ENCODE measurements at regions not wholly inside any gene's neighbourhood (a gene's known extent, or its start where the extent isn't known, plus 50 kb on each side); places are given as distances from the start of the nearest gene placed in this dataset.

DNA sequence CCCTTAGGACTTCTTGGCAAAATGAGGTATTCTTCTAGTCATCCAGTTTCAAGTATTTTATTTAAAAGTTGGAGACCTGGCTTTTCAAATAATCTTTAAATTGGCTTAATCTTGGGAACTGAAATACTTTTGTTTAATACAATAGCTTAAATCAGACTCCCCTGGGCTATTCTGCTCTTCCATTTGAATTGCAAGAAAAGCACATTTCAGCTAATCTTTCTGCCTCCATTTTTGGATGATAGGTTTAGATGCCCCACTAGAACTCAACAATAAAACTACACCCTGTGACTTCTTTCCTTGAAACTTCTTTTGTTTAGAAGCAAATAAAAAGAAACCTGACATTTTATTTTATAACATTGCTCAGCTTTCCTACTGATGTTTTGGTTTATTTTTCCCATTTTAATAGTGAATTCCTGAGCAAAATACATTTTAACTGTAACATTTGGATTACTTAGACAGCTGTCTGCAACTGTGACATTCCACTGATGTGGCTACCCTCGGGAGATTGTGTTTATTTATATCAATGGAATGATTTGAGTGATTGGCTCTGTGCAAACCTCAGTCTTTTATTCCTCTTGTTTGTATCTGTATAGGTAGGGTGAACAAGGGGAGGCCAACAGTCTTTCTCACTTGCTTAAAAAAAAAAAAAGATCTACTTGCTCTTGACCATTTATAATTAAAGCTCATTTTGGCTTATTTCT is 1045.8 kb upstream of the CNTN5 start:
- H3K9me2 ChIP-seq (replicated peaks; ENCODE audit: insufficient read depth, low read length), result no peaks in the 10 kb centered on the region
- no peaks in the 10 kb centered on the region for H3K27me3 ChIP-seq (ENCODE audit: low read length)
- H3K36me3 ChIP-seq (ENCODE audit: insufficient read depth, low read length), result no peaks in the 10 kb centered on the region
- no peaks in the 10 kb centered on the region for H3K4me1 ChIP-seq (ENCODE audit: low read length)
- H4K20me1 ChIP-seq (ENCODE audit: insufficient read depth, low read depth, low read length), result no peaks in the 10 kb centered on the region
- H2AFZ ChIP-seq (ENCODE audit: low read length), result no peak overlapping the region
- no peak overlapping the region for H3K4me3 ChIP-seq (ENCODE audit: low read length)
- DNase-seq, result no peak
- H3K4me2 ChIP-seq (ENCODE audit: low read depth, low read length, poor library complexity, severe bottlenecking), result no peak overlapping the region
- no peak overlapping the region for H3K27ac ChIP-seq (ENCODE audit: low read length)
- H3K9me3 ChIP-seq (ENCODE audit: low read length), result peaks cover 62% of the 10 kb centered on the region
- H3K9ac ChIP-seq (ENCODE audit: low read length), result no peak overlapping the region
- H3K79me2 ChIP-seq (ENCODE audit: low read length), result no peaks in the 10 kb centered on the region

DNA sequence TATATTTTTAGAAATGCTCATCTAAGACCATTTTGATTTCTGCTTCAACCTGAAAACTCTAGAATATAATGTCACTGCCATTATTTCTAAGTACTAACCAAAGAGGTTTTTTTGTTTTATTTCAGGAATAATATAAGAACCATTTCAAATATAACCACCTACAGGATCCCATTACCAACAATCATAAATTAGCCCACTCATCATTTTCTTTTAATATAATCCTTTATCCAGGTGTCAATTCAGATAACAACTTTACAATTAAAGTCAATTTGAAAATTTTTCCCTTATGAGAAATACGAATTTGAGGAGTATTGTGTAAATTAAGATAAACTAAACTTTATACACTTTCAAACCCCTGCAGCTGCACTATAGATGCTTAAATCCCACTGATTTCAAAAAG is 1043.0 kb upstream of the CNTN5 start:
- Histone ChIP-seq H3K27me3 (ENCODE audit: low read length) (no peaks in the 10 kb centered on the region), H3K4me2 (ENCODE audit: low read depth, low read length, poor library complexity, severe bottlenecking) (no peak overlapping the region), H3K36me3 (ENCODE audit: insufficient read depth, low read length) (no peaks in the 10 kb centered on the region), H2AFZ (ENCODE audit: low read length) (no peak overlapping the region), H3K79me2 (ENCODE audit: low read length) (no peaks in the 10 kb centered on the region), H3K4me1 (ENCODE audit: low read length) (no peaks in the 10 kb centered on the region), H3K27ac (ENCODE audit: low read length) (no peak overlapping the region), H3K9ac (ENCODE audit: low read length) (no peak overlapping the region), H3K9me3 (ENCODE audit: low read length) (peaks cover 60% of the 10 kb centered on the region), H3K9me2 (replicated peaks; ENCODE audit: insufficient read depth, low read length) (no peaks in the 10 kb centered on the region), H3K4me3 (ENCODE audit: low read length) (no peak overlapping the region), H4K20me1 (ENCODE audit: insufficient read depth, low read depth, low read length) (no peaks in the 10 kb centered on the region)
- no peak for DNase-seq

DNA sequence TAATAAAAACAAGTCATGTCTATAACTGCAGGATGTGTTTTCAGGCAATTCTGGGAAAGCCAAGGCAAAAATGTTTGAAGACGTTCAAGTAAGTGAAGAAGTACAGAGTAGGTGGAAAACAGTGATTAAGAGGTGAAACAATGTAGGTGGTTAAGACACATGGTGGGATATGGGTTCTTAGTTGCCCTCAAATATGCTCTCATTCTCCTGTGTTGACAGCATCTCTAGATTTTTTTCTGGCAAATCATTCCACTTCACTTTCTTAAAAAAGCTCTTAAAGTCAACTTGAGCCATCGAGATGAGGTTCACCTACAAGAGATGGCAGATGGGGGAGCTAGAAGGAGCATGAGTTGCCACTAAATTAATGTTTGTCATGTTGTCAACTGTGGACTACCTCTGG is 1041.0 kb upstream of the CNTN5 start:
- no peak overlapping the region for H3K9ac ChIP-seq (ENCODE audit: low read length)
- no peaks in the 10 kb centered on the region for H4K20me1 ChIP-seq (ENCODE audit: insufficient read depth, low read depth, low read length)
- H3K4me2 ChIP-seq (ENCODE audit: low read depth, low read length, poor library complexity, severe bottlenecking), result no peak overlapping the region
- H3K27ac ChIP-seq (ENCODE audit: low read length), result no peak overlapping the region
- H3K27me3 ChIP-seq (ENCODE audit: low read length), result no peaks in the 10 kb centered on the region
- no peaks in the 10 kb centered on the region for H3K36me3 ChIP-seq (ENCODE audit: insufficient read depth, low read length)
- peaks cover 59% of the 10 kb centered on the region for H3K9me3 ChIP-seq (ENCODE audit: low read length)
- H3K79me2 ChIP-seq (ENCODE audit: low read length), result no peaks in the 10 kb centered on the region
- H3K4me3 ChIP-seq (ENCODE audit: low read length), result no peak overlapping the region
- no peaks in the 10 kb centered on the region for H3K9me2 ChIP-seq (replicated peaks; ENCODE audit: insufficient read depth, low read length)
- no peak for DNase-seq
- H2AFZ ChIP-seq (ENCODE audit: low read length), result no peak overlapping the region
- no peaks in the 10 kb centered on the region for H3K4me1 ChIP-seq (ENCODE audit: low read length)

DNA sequence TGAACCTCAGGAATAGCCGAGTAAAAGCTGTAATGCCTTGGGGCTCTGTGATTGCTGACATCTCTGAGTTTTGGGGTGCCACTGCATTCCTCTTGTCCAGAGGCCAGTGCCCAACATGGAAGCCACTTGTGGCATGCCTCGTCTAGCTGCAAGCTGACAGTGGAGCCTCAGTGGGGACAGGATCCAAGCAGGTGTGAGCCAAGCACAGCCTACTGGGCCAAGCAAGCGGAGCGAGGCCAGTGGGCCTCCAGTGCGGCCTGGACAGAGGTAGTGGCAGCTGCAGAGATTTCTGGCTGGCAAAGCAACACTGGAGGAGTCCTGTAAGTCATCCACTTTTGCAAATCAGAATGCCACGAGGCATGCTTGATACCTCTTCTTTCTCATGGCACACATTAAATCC is 1038.2 kb upstream of the CNTN5 start:
- no peaks in the 10 kb centered on the region for H3K4me1 ChIP-seq (ENCODE audit: low read length)
- no peaks in the 10 kb centered on the region for H3K36me3 ChIP-seq (ENCODE audit: insufficient read depth, low read length)
- H4K20me1 ChIP-seq (ENCODE audit: insufficient read depth, low read depth, low read length), result no peaks in the 10 kb centered on the region
- no peak overlapping the region for H2AFZ ChIP-seq (ENCODE audit: low read length)
- H3K4me2 ChIP-seq (ENCODE audit: low read depth, low read length, poor library complexity, severe bottlenecking), result no peak overlapping the region
- H3K9ac ChIP-seq (ENCODE audit: low read length), result no peak overlapping the region
- no peaks in the 10 kb centered on the region for H3K9me2 ChIP-seq (replicated peaks; ENCODE audit: insufficient read depth, low read length)
- H3K79me2 ChIP-seq (ENCODE audit: low read length), result no peaks in the 10 kb centered on the region
- no peak overlapping the region for H3K27ac ChIP-seq (ENCODE audit: low read length)
- H3K9me3 ChIP-seq (ENCODE audit: low read length), result peaks cover 67% of the 10 kb centered on the region
- no peaks in the 10 kb centered on the region for H3K27me3 ChIP-seq (ENCODE audit: low read length)
- DNase-seq, result no peak
- H3K4me3 ChIP-seq (ENCODE audit: low read length), result no peak overlapping the region

DNA sequence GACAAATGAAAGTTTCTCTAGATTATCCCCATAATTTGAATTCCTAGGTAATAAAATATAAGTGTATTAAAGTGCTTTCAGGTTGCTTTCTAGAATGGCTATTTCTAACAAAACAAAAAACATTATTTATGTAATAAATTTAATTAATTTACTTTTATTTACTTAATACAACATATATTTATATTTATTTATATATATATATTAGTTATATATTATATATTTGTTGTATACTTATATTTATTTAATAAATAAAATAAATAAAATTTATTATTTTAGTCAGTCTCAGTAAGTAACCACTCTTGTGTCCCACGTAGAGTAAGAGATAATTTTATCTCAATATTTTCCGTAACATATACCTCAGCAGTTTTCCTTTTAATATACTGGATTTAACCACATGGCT is 1031.6 kb upstream of the CNTN5 start:
- H3K4me3 ChIP-seq (ENCODE audit: low read length), result no peak overlapping the region
- H3K4me1 ChIP-seq (ENCODE audit: low read length), result no peaks in the 10 kb centered on the region
- peaks cover 70% of the 10 kb centered on the region for H3K9me3 ChIP-seq (ENCODE audit: low read length)
- DNase-seq, result no peak
- H3K4me2 ChIP-seq (ENCODE audit: low read depth, low read length, poor library complexity, severe bottlenecking), result no peak overlapping the region
- H3K9ac ChIP-seq (ENCODE audit: low read length), result no peak overlapping the region
- no peak overlapping the region for H3K27ac ChIP-seq (ENCODE audit: low read length)
- no peaks in the 10 kb centered on the region for H4K20me1 ChIP-seq (ENCODE audit: insufficient read depth, low read depth, low read length)
- H2AFZ ChIP-seq (ENCODE audit: low read length), result no peak overlapping the region
- H3K9me2 ChIP-seq (replicated peaks; ENCODE audit: insufficient read depth, low read length), result no peaks in the 10 kb centered on the region
- H3K27me3 ChIP-seq (ENCODE audit: low read length), result no peaks in the 10 kb centered on the region
- H3K79me2 ChIP-seq (ENCODE audit: low read length), result no peaks in the 10 kb centered on the region
- no peaks in the 10 kb centered on the region for H3K36me3 ChIP-seq (ENCODE audit: insufficient read depth, low read length)

DNA sequence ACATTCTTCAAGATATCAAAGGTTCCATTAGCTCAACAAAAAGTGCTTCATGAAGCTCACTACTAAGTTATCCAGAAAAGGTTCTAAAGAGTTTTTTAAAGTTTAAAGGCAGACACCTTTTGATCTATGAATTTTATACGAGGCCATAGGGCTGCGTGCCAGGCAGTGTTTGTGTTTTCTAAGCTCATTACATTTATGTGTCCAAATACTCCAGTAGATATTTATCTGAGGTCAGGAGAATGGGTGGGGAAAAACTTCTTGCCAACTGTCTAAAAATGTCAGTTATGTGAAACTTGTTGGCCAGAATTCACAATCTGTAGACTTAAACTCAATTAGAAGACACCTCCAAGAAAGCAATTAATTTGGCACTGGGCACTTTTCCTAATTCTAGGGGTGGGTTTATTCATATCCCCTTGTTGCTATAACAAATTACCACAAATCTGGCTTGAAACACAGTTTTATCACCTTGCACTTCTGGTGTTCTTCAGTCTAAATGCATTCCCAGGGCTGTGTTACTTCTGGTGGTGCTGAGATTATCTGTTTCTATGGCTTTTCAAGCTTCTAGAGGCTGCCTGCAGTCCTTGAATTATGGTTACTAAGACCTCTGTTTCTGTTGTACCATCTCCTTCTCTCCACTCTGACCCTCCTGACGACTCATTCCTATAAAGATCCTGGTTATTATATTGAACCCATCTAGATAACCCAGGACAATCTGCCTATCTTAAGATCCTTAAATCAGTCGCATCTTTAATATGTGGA is 1030.4 kb upstream of the CNTN5 start:
- Histone ChIP-seq H3K9me3 (ENCODE audit: low read length) (peaks cover 74% of the 10 kb centered on the region), H2AFZ (ENCODE audit: low read length) (no peak overlapping the region)
- DNase-seq, result no peak

DNA sequence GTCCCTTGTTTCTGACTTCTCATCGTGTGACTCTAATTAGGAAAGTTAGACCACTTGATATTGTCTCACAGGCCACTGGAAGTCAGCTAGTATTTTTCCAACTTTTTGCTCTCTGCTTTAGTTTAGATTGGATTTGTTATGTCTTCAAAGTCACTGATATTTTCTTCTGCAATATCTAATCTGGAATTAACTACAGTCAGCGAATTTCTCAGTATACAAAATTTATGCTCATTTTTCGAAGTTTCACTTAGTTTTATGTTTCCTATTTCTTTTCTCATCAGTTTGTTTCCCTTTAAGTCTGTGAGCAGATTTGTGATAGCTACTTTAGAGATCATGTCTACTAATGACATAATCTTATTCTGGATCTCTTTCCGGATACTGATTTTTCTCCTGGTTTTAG is 1027.2 kb upstream of the CNTN5 start:
- Histone ChIP-seq H3K27ac (ENCODE audit: low read length) (no peak overlapping the region), H3K79me2 (ENCODE audit: low read length) (no peaks in the 10 kb centered on the region), H3K27me3 (ENCODE audit: low read length) (no peaks in the 10 kb centered on the region), H3K4me3 (ENCODE audit: low read length) (no peak overlapping the region), H3K9me3 (ENCODE audit: low read length) (peaks cover 77% of the 10 kb centered on the region), H3K9me2 (replicated peaks; ENCODE audit: insufficient read depth, low read length) (no peaks in the 10 kb centered on the region), H4K20me1 (ENCODE audit: insufficient read depth, low read depth, low read length) (no peaks in the 10 kb centered on the region), H2AFZ (ENCODE audit: low read length) (no peak overlapping the region), H3K9ac (ENCODE audit: low read length) (no peak overlapping the region), H3K4me1 (ENCODE audit: low read length) (no peaks in the 10 kb centered on the region), H3K36me3 (ENCODE audit: insufficient read depth, low read length) (no peaks in the 10 kb centered on the region), H3K4me2 (ENCODE audit: low read depth, low read length, poor library complexity, severe bottlenecking) (no peak overlapping the region)
- no peak for DNase-seq

More for the DNA sequence above, 1030.4 kb upstream of the CNTN5 start:
- no peaks in the 10 kb centered on the region for H4K20me1 ChIP-seq (ENCODE audit: insufficient read depth, low read depth, low read length)
- no peak overlapping the region for H3K4me3 ChIP-seq (ENCODE audit: low read length)
- no peak overlapping the region for H3K4me2 ChIP-seq (ENCODE audit: low read depth, low read length, poor library complexity, severe bottlenecking)
- H3K79me2 ChIP-seq (ENCODE audit: low read length), result no peaks in the 10 kb centered on the region
- no peaks in the 10 kb centered on the region for H3K4me1 ChIP-seq (ENCODE audit: low read length)
- H3K27me3 ChIP-seq (ENCODE audit: low read length), result no peaks in the 10 kb centered on the region
- H3K9me2 ChIP-seq (replicated peaks; ENCODE audit: insufficient read depth, low read length), result no peaks in the 10 kb centered on the region
- H3K36me3 ChIP-seq (ENCODE audit: insufficient read depth, low read length), result no peaks in the 10 kb centered on the region
- H3K27ac ChIP-seq (ENCODE audit: low read length), result no peak overlapping the region
- H3K9ac ChIP-seq (ENCODE audit: low read length), result no peak overlapping the region

DNA sequence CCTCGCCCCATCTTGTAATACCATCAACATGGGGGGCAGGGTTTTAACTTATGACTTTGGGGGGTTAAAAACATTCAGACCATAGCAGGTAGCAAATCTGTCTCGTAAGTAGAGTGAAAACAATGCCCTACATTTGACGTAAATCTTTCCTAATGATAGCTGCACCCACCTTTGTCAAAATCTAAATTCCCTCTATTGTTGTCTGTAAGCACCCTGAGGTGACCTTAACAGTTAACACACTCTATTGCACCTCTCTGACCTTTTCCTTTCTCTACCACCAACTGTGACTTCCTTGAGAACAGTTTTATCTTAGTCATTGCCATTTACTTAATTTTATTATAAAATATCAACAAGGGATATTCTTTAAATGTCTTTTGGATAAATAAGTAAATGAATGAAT is 1024.9 kb upstream of the CNTN5 start:
- Histone ChIP-seq H3K4me1 (ENCODE audit: low read length) (no peaks in the 10 kb centered on the region), H3K27ac (ENCODE audit: low read length) (no peak overlapping the region), H3K27me3 (ENCODE audit: low read length) (no peaks in the 10 kb centered on the region), H4K20me1 (ENCODE audit: insufficient read depth, low read depth, low read length) (no peaks in the 10 kb centered on the region), H3K4me2 (ENCODE audit: low read depth, low read length, poor library complexity, severe bottlenecking) (no peak overlapping the region), H3K9me2 (replicated peaks; ENCODE audit: insufficient read depth, low read length) (no peaks in the 10 kb centered on the region), H3K9ac (ENCODE audit: low read length) (no peak overlapping the region), H3K36me3 (ENCODE audit: insufficient read depth, low read length) (no peaks in the 10 kb centered on the region), H2AFZ (ENCODE audit: low read length) (no peak overlapping the region), H3K4me3 (ENCODE audit: low read length) (no peak overlapping the region), H3K79me2 (ENCODE audit: low read length) (no peaks in the 10 kb centered on the region), H3K9me3 (ENCODE audit: low read length) (peaks cover 82% of the 10 kb centered on the region)
- no peak for DNase-seq
